ENCODE measurements at regions not wholly inside any gene's neighbourhood (a gene's known extent, or its start where the extent isn't known, plus 50 kb on each side); places are given as distances from the start of the nearest gene placed in this dataset.
"Not testable (repeated sequence)": the region's sequence is repeated elsewhere in the genome, so short reads cannot be mapped to it uniquely, and the experiment has no call there.

DNA sequence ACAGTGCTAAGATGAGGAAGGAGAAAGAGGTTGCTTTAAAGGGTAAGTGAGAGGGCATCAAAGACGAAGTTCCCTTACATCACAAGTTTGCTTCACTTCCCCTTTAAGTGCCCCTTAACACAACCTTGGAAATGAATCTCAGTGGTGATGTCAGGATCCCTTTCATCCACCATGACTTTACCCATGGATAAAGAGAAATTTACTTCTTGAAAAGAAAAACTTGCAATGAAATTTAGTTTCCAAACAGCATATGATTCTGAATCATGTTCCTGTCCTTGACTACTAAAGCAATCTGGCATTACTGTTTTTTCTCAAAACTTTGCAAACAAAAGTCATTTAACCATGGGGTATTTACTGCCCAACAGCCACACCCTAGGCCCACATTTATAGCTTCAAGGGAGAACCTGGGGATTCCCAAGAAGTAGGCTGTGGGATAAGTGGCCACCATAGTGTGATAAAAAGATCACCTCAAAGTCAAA lies 135.9 kb downstream of the ITGB8 start:
- DNase-seq (ENCODE audit: low spot score): no peak

- DNase-seq (ENCODE audit: low spot score): no peak
Observed at GRCh38 chr7:20470082-20470481, 139.4 kb downstream of the ITGB8 start.

DNA sequence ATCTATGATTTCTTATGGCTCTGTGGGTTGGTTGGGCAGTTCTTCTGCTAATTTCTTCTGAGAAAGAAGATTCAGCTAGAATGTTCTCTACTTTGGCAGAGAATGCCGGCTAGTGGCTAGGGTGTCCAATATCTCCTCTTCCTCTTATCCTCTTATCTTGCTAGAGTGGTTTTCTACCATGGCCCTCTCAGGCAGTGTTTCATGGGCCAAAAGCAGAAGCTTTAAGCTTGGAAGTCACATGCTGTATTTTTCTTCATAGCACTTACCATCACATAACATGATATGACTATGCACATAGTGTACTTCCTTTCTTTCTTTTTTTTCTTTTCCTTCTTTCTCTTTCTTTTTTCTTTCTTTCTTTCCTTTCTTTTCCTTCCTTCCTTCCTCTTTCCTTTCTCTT lies 140.0 kb downstream of the ITGB8 start:
- no peak for DNase-seq (ENCODE audit: low spot score)

DNA sequence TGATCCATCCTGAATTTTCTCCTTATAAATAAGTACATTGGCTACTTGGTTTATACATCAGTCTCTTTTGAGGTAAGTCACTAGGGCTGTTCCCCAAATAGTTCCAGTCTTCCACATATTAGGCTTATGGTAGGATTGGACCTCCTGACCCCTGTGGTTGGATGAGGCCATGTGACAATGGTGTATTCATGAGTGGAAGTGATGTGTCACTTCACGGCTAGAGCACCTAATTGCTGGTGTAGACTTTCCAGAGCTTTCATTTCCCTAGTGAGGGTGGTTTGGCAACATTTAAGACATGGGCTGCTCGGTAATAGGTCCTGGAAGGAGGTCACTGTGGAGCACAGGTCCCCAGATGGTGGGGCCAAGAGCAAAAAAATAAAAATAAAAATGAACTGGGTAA lies 141.2 kb upstream of the ABCB5 start:
- no peak for DNase-seq (ENCODE audit: low spot score)

GRCh38 chr7:20475756-20476155 lies 139.7 kb upstream of the ABCB5 start:
- no peak for DNase-seq (ENCODE audit: low spot score)

GRCh38 chr7:20477067-20477466 lies 138.4 kb upstream of the ABCB5 start:
- DNase-seq (ENCODE audit: low spot score): no peak

DNA sequence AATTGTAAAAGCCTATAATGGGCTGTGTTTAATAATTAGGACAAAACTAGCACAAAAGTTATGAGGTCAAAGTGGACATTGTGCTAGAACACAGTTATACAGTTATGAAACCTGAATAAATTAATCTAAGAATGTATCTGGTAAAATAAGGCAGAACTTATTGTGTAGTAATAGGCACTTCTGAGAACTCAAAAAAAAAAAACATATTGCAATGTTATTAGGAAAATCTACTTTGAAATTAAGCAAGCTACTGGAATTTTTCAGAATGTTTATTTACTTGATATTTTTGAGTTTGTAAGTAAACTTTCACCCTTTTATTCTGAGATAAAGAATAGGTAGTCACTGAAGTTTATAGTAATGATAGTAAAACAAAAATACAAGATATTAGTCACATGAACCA lies 135.8 kb upstream of the ABCB5 start:
- no peak for DNase-seq (ENCODE audit: low spot score)

GRCh38 chr7:20482071-20482470 lies 133.4 kb upstream of the ABCB5 start:
- DNase-seq (ENCODE audit: low spot score): no peak

DNA sequence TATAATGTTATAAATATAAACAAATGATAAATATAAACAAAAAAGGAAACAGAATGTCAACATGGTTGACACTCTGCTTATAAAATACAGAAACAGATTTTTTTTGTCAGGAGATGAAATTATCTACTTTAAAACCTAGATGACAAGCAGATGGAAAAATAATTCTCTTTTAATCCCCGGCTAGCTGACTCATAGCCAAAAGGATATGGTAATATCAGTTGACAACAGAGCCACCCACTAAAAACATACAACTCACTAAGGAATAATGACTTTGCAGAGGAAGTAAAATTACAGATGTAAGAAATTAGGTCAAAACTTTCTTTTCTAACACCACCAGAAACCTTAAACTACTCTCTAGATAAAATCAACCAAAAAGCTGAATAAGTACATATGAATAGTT lies 131.1 kb upstream of the ABCB5 start:
- DNase-seq (ENCODE audit: low spot score): no peak

DNA sequence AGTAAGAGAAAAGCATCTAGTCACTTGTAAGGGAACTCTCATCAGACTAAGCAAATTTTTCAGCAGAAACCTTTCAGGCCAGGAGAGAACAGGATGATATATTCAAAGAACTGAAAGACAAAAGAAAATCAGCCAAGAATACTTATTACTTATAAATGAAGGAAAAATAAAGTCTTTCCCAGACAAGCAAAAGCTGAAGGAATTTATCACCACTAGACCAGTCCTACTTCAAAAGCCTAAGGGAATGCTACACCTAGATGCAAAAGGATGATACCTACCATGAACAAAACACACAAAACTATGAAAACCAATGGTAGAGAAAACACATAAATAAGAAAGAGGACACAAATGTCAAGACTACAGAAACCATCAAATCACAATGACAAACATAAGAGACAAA lies 126.6 kb upstream of the ABCB5 start:
- DNase-seq (ENCODE audit: low spot score): no peak

- no peak for DNase-seq (ENCODE audit: low spot score)
Observed at GRCh38 chr7:20491284-20491683, 124.2 kb upstream of the ABCB5 start.

- no peak for DNase-seq (ENCODE audit: low spot score)
Observed at GRCh38 chr7:20494566-20494965, 120.9 kb upstream of the ABCB5 start.

GRCh38 chr7:20501473-20501872 lies 114.0 kb upstream of the ABCB5 start:
- not testable (repeated sequence) for DNase-seq (ENCODE audit: low spot score)

- no peak for DNase-seq (ENCODE audit: low spot score)
Observed at GRCh38 chr7:20503278-20503950, 112.1 kb upstream of the ABCB5 start.

DNA sequence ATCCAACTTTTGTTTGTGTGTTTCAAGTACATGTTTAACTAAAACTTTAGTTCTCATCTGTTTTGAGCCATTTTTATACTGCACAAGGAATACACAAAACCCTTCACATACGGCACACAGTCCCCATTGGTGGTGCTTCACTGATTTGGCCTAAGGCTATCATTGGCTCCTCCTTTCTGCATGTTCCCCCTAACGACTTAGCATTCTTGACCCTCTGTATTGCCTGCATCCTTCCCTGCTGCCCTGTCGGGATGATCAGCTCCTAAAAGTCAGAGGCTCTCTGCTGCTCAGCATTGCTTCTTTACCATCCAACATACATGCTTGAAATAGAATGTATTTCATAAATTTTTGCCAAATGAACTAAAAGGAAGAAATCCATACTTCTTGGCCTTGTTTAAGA lies 111.4 kb upstream of the ABCB5 start:
- no peak for DNase-seq (ENCODE audit: low spot score)

GRCh38 chr7:20506175-20506574 lies 109.3 kb upstream of the ABCB5 start:
- DNase-seq (ENCODE audit: low spot score): no peak

- DNase-seq (ENCODE audit: low spot score): no peak
Observed at GRCh38 chr7:20507157-20507556, 108.3 kb upstream of the ABCB5 start.

- DNase-seq (ENCODE audit: low spot score): no peak
Observed at GRCh38 chr7:20508109-20508508, 107.4 kb upstream of the ABCB5 start.

- no peak for DNase-seq (ENCODE audit: low spot score)
Observed at GRCh38 chr7:20509892-20510572, 105.4 kb upstream of the ABCB5 start.

DNA sequence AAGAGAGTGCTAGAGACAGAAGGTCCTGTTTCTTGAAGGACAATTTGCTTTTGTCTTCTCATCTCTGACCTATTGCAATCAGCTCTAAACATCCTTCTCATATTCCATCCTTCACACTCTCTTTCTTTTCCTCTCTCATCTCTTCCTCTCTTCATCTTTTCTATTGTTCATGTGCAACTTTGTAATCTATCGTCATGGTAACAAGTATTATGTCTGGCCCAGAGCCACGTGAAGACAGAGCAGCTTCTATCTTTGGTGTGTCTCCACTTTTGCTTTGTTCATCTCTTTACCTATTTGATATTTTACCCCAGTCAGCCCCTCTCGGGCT lies 104.9 kb upstream of the ABCB5 start:
- DNase-seq (ENCODE audit: low spot score): no peak

GRCh38 chr7:20513341-20513740 lies 102.1 kb upstream of the ABCB5 start:
- no peak for DNase-seq (ENCODE audit: low spot score)

- no peak for DNase-seq (ENCODE audit: low spot score)
Observed at GRCh38 chr7:20513897-20514296, 101.6 kb upstream of the ABCB5 start.

GRCh38 chr7:20514364-20514763 lies 101.1 kb upstream of the ABCB5 start:
- peak; percentile 11 for DNase-seq (ENCODE audit: low spot score)

- DNase-seq (ENCODE audit: low spot score): no peak
Observed at GRCh38 chr7:20519645-20520044, 95.8 kb upstream of the ABCB5 start.

All from cerebellar cortex (tissue), 1 donor.